ENCODE measurements at regions not wholly inside any gene's neighbourhood (a gene's known extent, or its start where the extent isn't known, plus 50 kb on each side); places are given as distances from the start of the nearest gene placed in this dataset.

GRCh38 chr10:107913317-107914294 lies 749.1 kb upstream of the SORCS1 start (continued):
- TF ChIP-seq HIC1 (tag by site-specific recombination; IDR thresholded peaks at IDR 0.05), result no peak

- Histone ChIP-seq H3K9me3 (ENCODE audit: control insufficient read depth, insufficient read depth, low read depth, low read length) (no peaks in the 10 kb centered on the region), H3K36me3 (ENCODE audit: control insufficient read depth in 2 of 2, insufficient read depth in 1 of 2, low read length in 2 of 2) (no peaks in the 10 kb centered on the region), H3K4me1 (ENCODE audit: control insufficient read depth, insufficient read depth, low read length) (no peaks in the 10 kb centered on the region), H3K27ac (ENCODE audit: extremely low read depth, low read depth, low read length) (no peak overlapping the region), H3K4me3 (ENCODE audit: low read depth, low read length) (no peak overlapping the region)
- no peak for TF ChIP-seq ZNF174 (tag by site-specific recombination; IDR thresholded peaks at IDR 0.05)
- TF ChIP-seq ZNF112 (tag by site-specific recombination; IDR thresholded peaks at IDR 0.05), result no peak
- no peak for TF ChIP-seq ZNF600 (tag by site-specific recombination; IDR thresholded peaks at IDR 0.05)
- TF ChIP-seq ZNF792 (tag by site-specific recombination; IDR thresholded peaks at IDR 0.05), result no peak
- no peak for TF ChIP-seq HOXA7 (CRISPR knock-in tag; IDR thresholded peaks at IDR 0.05; ENCODE audit: borderline replicate concordance)
- no peak for TF ChIP-seq ZFP37 (tag by site-specific recombination; IDR thresholded peaks at IDR 0.05)
- no peak for TF ChIP-seq IKZF3 (tag by site-specific recombination; IDR thresholded peaks at IDR 0.05)
- TF ChIP-seq ZNF544 (tag by site-specific recombination; IDR thresholded peaks at IDR 0.05), result no peak
- TF ChIP-seq ZNF692 (tag by site-specific recombination; IDR thresholded peaks at IDR 0.05), result no peak
- no peak for TF ChIP-seq ZNF623 (tag by site-specific recombination; IDR thresholded peaks at IDR 0.05)
- TF ChIP-seq ZNF580 (tag by site-specific recombination; IDR thresholded peaks at IDR 0.05), result no peak
- no peak for TF ChIP-seq ZNF138 (tag by site-specific recombination; IDR thresholded peaks at IDR 0.05; ENCODE audit: borderline replicate concordance)
- TF ChIP-seq ZBTB21 (tag by site-specific recombination; IDR thresholded peaks at IDR 0.05), result no peak
- TF ChIP-seq ZBTB11 (tag by site-specific recombination; conservative IDR thresholded peaks at IDR 0.05; ENCODE audit: low read depth), result no peak
- TF ChIP-seq AEBP2 (tag by site-specific recombination; IDR thresholded peaks at IDR 0.05; ENCODE audit: borderline replicate concordance), result no peak
- no peak for TF ChIP-seq ZNF202 (tag by site-specific recombination; IDR thresholded peaks at IDR 0.05; ENCODE audit: borderline replicate concordance)
- TF ChIP-seq ZNF768 (tag by site-specific recombination; IDR thresholded peaks at IDR 0.05), result no peak
- POLR2A ChIA-PET, result no interaction called here
- CTCF ChIA-PET, result no interaction called here
Observed at GRCh38 chr10:107901076-107901475, 736.6 kb upstream of the SORCS1 start.
